ENCODE measurements at regions not wholly inside any gene's neighbourhood (a gene's known extent, or its start where the extent isn't known, plus 50 kb on each side); places are given as distances from the start of the nearest gene placed in this dataset.
A peak's percentile ranks its signal among the peaks of the same experiment; 100 is the strongest.

- H3K4me3 ChIP-seq (ENCODE audit: low read depth, low read length), result no peak overlapping the region
- no peaks in the 10 kb centered on the region for H3K9me3 ChIP-seq (ENCODE audit: control insufficient read depth in 2 of 2, low read length in 2 of 2)
- no peaks in the 10 kb centered on the region for H3K27me3 ChIP-seq (ENCODE audit: control insufficient read depth, insufficient read depth, low read length)
- no peak for DNase-seq
- H3K36me3 ChIP-seq (ENCODE audit: control insufficient read depth, insufficient read depth, low read length), result no peaks in the 10 kb centered on the region
- no peak overlapping the region for H3K27ac Mint-ChIP-seq
- H3K36me3 Mint-ChIP-seq, result no peaks in the 10 kb centered on the region
- peaks cover 0 to 29% (median 14%) of the 10 kb centered on the region in 4 donors for H3K4me1 Mint-ChIP-seq
- H3K27me3 Mint-ChIP-seq, result no peaks in the 10 kb centered on the region
- ATAC-seq (ENCODE audit: low read depth in 2 of 2), result no peak
- no peak overlapping the region for H3K4me3 Mint-ChIP-seq
- H3K27ac ChIP-seq (ENCODE audit: insufficient read depth, low read length, poor library complexity, severe bottlenecking), result no peak overlapping the region
- H3K4me1 ChIP-seq (ENCODE audit: control insufficient read depth, insufficient read depth, low read length, poor library complexity, severe bottlenecking), result peaks cover 17% of the 10 kb centered on the region
- H3K9me3 Mint-ChIP-seq, result peaks cover 0 to 2% (median 0%) of the 10 kb centered on the region in 7 donors
These were observed 182.0 kb upstream of the BCOR start for GRCh38 chrX:40279762-40280161.

GRCh38 chrX:40279091-40279430 is 181.3 kb upstream of the BCOR start:
- H3K4me3 Mint-ChIP-seq, result peak overlapping the region in 2 of 4 donors; percentile 25 to 33
- H3K4me1 Mint-ChIP-seq, result peaks cover 0 to 29% (median 14%) of the 10 kb centered on the region in 4 donors
- Histone ChIP-seq H3K9me3 (ENCODE audit: control insufficient read depth in 2 of 2, low read length in 2 of 2) (no peaks in the 10 kb centered on the region), H3K27me3 (ENCODE audit: control insufficient read depth, insufficient read depth, low read length) (no peaks in the 10 kb centered on the region), H3K4me1 (ENCODE audit: control insufficient read depth, insufficient read depth, low read length, poor library complexity, severe bottlenecking) (peaks cover 17% of the 10 kb centered on the region), H3K4me3 (ENCODE audit: low read depth, low read length) (no peak overlapping the region), H3K27ac (ENCODE audit: insufficient read depth, low read length, poor library complexity, severe bottlenecking) (peak overlapping the region; percentile 23), H3K36me3 (ENCODE audit: control insufficient read depth, insufficient read depth, low read length) (no peaks in the 10 kb centered on the region)
- no peaks in the 10 kb centered on the region for H3K27me3 Mint-ChIP-seq
- ATAC-seq (ENCODE audit: low read depth in 2 of 2), result no peak
- H3K9me3 Mint-ChIP-seq, result peaks cover 0 to 1% (median 0%) of the 10 kb centered on the region in 7 donors
- no peaks in the 10 kb centered on the region for H3K36me3 Mint-ChIP-seq
- H3K27ac Mint-ChIP-seq, result peak overlapping the region in 1 of 3 donors; percentile 49
- DNase-seq, result no peak

GRCh38 chrX:40278340-40279090 is 180.8 kb upstream of the BCOR start:
- H3K27me3 Mint-ChIP-seq, result no peaks in the 10 kb centered on the region

GRCh38 chrX:40277672-40278071 is 179.9 kb upstream of the BCOR start:
- H3K27ac Mint-ChIP-seq, result no peak overlapping the region
- H3K36me3 Mint-ChIP-seq, result no peaks in the 10 kb centered on the region
- no peak overlapping the region for H3K27ac ChIP-seq (ENCODE audit: insufficient read depth, low read length, poor library complexity, severe bottlenecking)
- peaks cover 0 to 1% (median 0%) of the 10 kb centered on the region in 7 donors for H3K9me3 Mint-ChIP-seq
- no peaks in the 10 kb centered on the region for H3K27me3 Mint-ChIP-seq
- no peaks in the 10 kb centered on the region for H3K9me3 ChIP-seq (ENCODE audit: control insufficient read depth in 2 of 2, low read length in 2 of 2)
- peaks cover 17% of the 10 kb centered on the region for H3K4me1 ChIP-seq (ENCODE audit: control insufficient read depth, insufficient read depth, low read length, poor library complexity, severe bottlenecking)
- H3K36me3 ChIP-seq (ENCODE audit: control insufficient read depth, insufficient read depth, low read length), result no peaks in the 10 kb centered on the region
- no peak overlapping the region for H3K4me3 ChIP-seq (ENCODE audit: low read depth, low read length)
- H3K4me3 Mint-ChIP-seq, result no peak overlapping the region
- H3K27me3 ChIP-seq (ENCODE audit: control insufficient read depth, insufficient read depth, low read length), result no peaks in the 10 kb centered on the region
- H3K4me1 Mint-ChIP-seq, result peaks cover 0 to 29% (median 14%) of the 10 kb centered on the region in 4 donors
- ATAC-seq (ENCODE audit: low read depth in 2 of 2) (no peak), DNase-seq (no peak)

More at GRCh38 chrX:40278340-40279090, 180.8 kb upstream of the BCOR start:
- Histone ChIP-seq H3K9me3 (ENCODE audit: control insufficient read depth in 2 of 2, low read length in 2 of 2) (no peaks in the 10 kb centered on the region), H3K27ac (ENCODE audit: insufficient read depth, low read length, poor library complexity, severe bottlenecking) (no peak overlapping the region), H3K4me1 (ENCODE audit: control insufficient read depth, insufficient read depth, low read length, poor library complexity, severe bottlenecking) (peaks cover 17% of the 10 kb centered on the region), H3K27me3 (ENCODE audit: control insufficient read depth, insufficient read depth, low read length) (no peaks in the 10 kb centered on the region), H3K36me3 (ENCODE audit: control insufficient read depth, insufficient read depth, low read length) (no peaks in the 10 kb centered on the region), H3K4me3 (ENCODE audit: low read depth, low read length) (no peak overlapping the region)
- Mint-ChIP-seq H3K9me3 (peaks cover 0 to 1% (median 0%) of the 10 kb centered on the region in 7 donors), H3K36me3 (no peaks in the 10 kb centered on the region), H3K27ac (peak overlapping the region; percentile 39 to 84 (median 49)), H3K4me1 (peaks cover 0 to 29% (median 14%) of the 10 kb centered on the region in 4 donors), H3K4me3 (peak overlapping the region in 3 of 4 donors; percentile 25 to 52 (median 33))
- peak; percentile 53 to 70 for ATAC-seq (ENCODE audit: low read depth in 2 of 2)
- peak; percentile 16 to 37 (median 26) for DNase-seq

- no peak overlapping the region for H3K4me3 Mint-ChIP-seq
- H3K36me3 ChIP-seq (ENCODE audit: control insufficient read depth, insufficient read depth, low read length), result no peaks in the 10 kb centered on the region
- ATAC-seq (ENCODE audit: low read depth in 2 of 2), result no peak
- H3K27ac ChIP-seq (ENCODE audit: insufficient read depth, low read length, poor library complexity, severe bottlenecking), result no peak overlapping the region
- H3K27me3 Mint-ChIP-seq, result no peaks in the 10 kb centered on the region
- H3K4me3 ChIP-seq (ENCODE audit: low read depth, low read length), result no peak overlapping the region
- H3K9me3 ChIP-seq (ENCODE audit: control insufficient read depth in 2 of 2, low read length in 2 of 2), result no peaks in the 10 kb centered on the region
- no peak overlapping the region for H3K27ac Mint-ChIP-seq
- no peak for DNase-seq
- peaks cover 0 to 3% (median under 1%) of the 10 kb centered on the region in 4 donors for H3K4me1 Mint-ChIP-seq
- no peaks in the 10 kb centered on the region for H3K36me3 Mint-ChIP-seq
- H3K4me1 ChIP-seq (ENCODE audit: control insufficient read depth, insufficient read depth, low read length, poor library complexity, severe bottlenecking), result peaks cover 3% of the 10 kb centered on the region
- H3K27me3 ChIP-seq (ENCODE audit: control insufficient read depth, insufficient read depth, low read length), result no peaks in the 10 kb centered on the region
- H3K9me3 Mint-ChIP-seq, result peaks cover 0 to 1% (median 0%) of the 10 kb centered on the region in 7 donors
These were observed 175.7 kb upstream of the BCOR start for GRCh38 chrX:40273356-40274050.

- no peak for DNase-seq
- no peaks in the 10 kb centered on the region for H3K4me1 ChIP-seq (ENCODE audit: control insufficient read depth, insufficient read depth, low read length, poor library complexity, severe bottlenecking)
- H3K9me3 Mint-ChIP-seq, result peaks cover 0 to 1% (median 0%) of the 10 kb centered on the region in 7 donors
These were observed 175.0 kb upstream of the BCOR start for GRCh38 chrX:40272776-40273175.

GRCh38 chrX:40272141-40272540 is 174.4 kb upstream of the BCOR start:
- H3K27ac ChIP-seq (ENCODE audit: insufficient read depth, low read length, poor library complexity, severe bottlenecking), result no peak overlapping the region

More at GRCh38 chrX:40272776-40273175, 175.0 kb upstream of the BCOR start:
- ATAC-seq (ENCODE audit: low read depth in 2 of 2), result no peak
- no peaks in the 10 kb centered on the region for H3K4me1 Mint-ChIP-seq
- no peak overlapping the region for H3K4me3 ChIP-seq (ENCODE audit: low read depth, low read length)
- no peaks in the 10 kb centered on the region for H3K27me3 Mint-ChIP-seq
- no peaks in the 10 kb centered on the region for H3K27me3 ChIP-seq (ENCODE audit: control insufficient read depth, insufficient read depth, low read length)
- H3K36me3 ChIP-seq (ENCODE audit: control insufficient read depth, insufficient read depth, low read length), result no peaks in the 10 kb centered on the region
- H3K4me3 Mint-ChIP-seq, result no peak overlapping the region
- H3K36me3 Mint-ChIP-seq, result no peaks in the 10 kb centered on the region
- H3K9me3 ChIP-seq (ENCODE audit: control insufficient read depth in 2 of 2, low read length in 2 of 2), result no peaks in the 10 kb centered on the region
- no peak overlapping the region for H3K27ac Mint-ChIP-seq
- no peak overlapping the region for H3K27ac ChIP-seq (ENCODE audit: insufficient read depth, low read length, poor library complexity, severe bottlenecking)

More at GRCh38 chrX:40272141-40272540, 174.4 kb upstream of the BCOR start:
- Mint-ChIP-seq H3K27ac (no peak overlapping the region), H3K4me3 (no peak overlapping the region), H3K27me3 (no peaks in the 10 kb centered on the region), H3K9me3 (peaks cover 0 to 1% (median 0%) of the 10 kb centered on the region in 7 donors), H3K4me1 (peaks cover 0 to 3% (median 0%) of the 10 kb centered on the region in 4 donors), H3K36me3 (no peaks in the 10 kb centered on the region)
- ATAC-seq (ENCODE audit: low read depth in 2 of 2) (no peak), DNase-seq (no peak)
- H3K27me3 ChIP-seq (ENCODE audit: control insufficient read depth, insufficient read depth, low read length), result no peaks in the 10 kb centered on the region
- no peaks in the 10 kb centered on the region for H3K36me3 ChIP-seq (ENCODE audit: control insufficient read depth, insufficient read depth, low read length)
- H3K4me1 ChIP-seq (ENCODE audit: control insufficient read depth, insufficient read depth, low read length, poor library complexity, severe bottlenecking), result peaks cover 4% of the 10 kb centered on the region
- H3K4me3 ChIP-seq (ENCODE audit: low read depth, low read length), result no peak overlapping the region
- H3K9me3 ChIP-seq (ENCODE audit: control insufficient read depth in 2 of 2, low read length in 2 of 2), result no peaks in the 10 kb centered on the region

All from CD4-positive, CD25-positive, alpha-beta regulatory T cell (primary cell).